Parathyroid adenoma (tissue), 2 donors: ENCODE measurements at regions not wholly inside any gene's neighbourhood (a gene's known extent, or its start where the extent isn't known, plus 50 kb on each side); places are given as distances from the start of the nearest gene placed in this dataset.

ENCODE experiments used
- H2AFZ ChIP-seq: fragments of 300-600 bp; sonication (generic); one replicate; pipeline ENCODE4 v1.7.0; 2017; ENCODE audit warnings: antibody characterized with exemption, mild to moderate bottlenecking
- H3K27ac ChIP-seq: fragments of 300-600 bp; sonication (generic); one replicate; pipeline ENCODE4 v1.7.0; 2017
- H3K27me3 ChIP-seq: fragments of 300-600 bp; sonication (generic); one replicate; pipeline ENCODE4 v1.7.0; 2017; ENCODE audit warnings: low read length; ENCODE audit not compliant: control insufficient read depth, insufficient read depth
- H3K36me3 ChIP-seq: fragments of 300-600 bp; sonication (generic); one replicate; pipeline ENCODE4 v1.7.0; 2017; ENCODE audit warnings: low read length; ENCODE audit not compliant: control insufficient read depth, insufficient read depth
- H3K4me1 ChIP-seq: fragments of 300-600 bp; sonication (generic); one replicate; pipeline ENCODE4 v1.7.0; 2017; ENCODE audit warnings: control low read depth
- H3K4me2 ChIP-seq: fragments of 300-600 bp; sonication (generic); one replicate; pipeline ENCODE4 v1.7.0; 2017; ENCODE audit warnings: low read length
- H3K4me3 ChIP-seq: fragments of 300-600 bp; sonication (generic); one replicate; pipeline ENCODE4 v1.7.0; 2017; ENCODE audit warnings: low read depth, low read length
- H3K79me2 ChIP-seq: fragments of 300-600 bp; sonication (generic); one replicate; pipeline ENCODE4 v1.7.0; 2017; ENCODE audit warnings: control low read depth
- H3K9ac ChIP-seq: fragments of 300-600 bp; sonication (generic); one replicate; pipeline ENCODE4 v1.7.0; 2017; ENCODE audit warnings: mild to moderate bottlenecking
- H3K9me3 ChIP-seq: fragments of 300-600 bp; sonication (generic); one replicate; pipeline ENCODE4 v1.7.0; 2017; ENCODE audit warnings: low read length; ENCODE audit not compliant: control insufficient read depth
- TF ChIP-seq, protein P1 (sequence below): fragments of 300-600 bp; sonication (generic); IDR thresholded peaks from one replicate; pipeline ENCODE4 v1.7.0; 2017; ENCODE audit warnings: antibody characterized with exemption, mild to moderate bottlenecking
- donor health status: primary hyperparathyroidism.

DNA sequence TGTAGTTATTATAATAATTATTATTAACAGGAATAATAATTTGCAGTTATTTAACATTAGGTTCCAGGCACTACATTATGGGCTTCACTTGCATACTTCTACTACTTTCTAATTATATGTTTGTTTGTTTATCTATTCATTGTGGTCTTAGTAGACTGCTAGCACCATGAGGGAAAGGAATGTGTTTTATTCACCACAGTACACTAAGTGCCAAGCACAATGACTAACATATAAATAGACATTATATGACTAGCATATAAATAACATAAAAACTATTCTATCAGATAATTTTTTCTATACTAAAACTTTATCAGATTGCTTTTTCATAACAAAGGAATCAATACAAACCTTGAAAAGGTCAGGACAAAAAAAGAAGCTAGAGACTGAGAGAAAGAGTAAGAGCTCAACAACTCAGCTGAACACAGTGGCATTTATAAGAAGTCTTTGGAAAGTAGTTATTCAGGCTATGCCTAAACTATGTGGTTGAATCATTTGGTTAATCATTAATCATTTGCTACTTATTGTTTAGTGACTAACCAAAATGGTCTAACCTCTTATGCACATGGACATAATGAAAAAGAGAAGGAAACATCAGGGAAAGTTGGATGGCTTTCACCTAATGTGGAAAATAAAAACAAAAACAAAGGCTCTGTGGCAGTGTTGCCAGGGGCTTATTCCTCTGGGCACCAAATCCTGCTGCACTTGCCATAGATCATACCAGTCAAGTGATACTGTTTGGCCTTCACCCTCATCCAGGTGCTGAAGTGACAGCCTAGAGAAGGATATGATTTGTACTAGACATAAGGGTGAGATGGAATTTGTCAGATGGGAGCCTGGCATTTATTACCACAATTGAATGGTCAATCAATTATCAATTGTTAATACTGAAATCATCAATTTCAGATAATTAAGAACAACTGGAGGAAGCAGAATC, 174.9 kb downstream of the ETAA1 start:
- no peaks in the 10 kb centered on the region for H3K79me2 ChIP-seq
- TF ChIP-seq, protein P1, sequence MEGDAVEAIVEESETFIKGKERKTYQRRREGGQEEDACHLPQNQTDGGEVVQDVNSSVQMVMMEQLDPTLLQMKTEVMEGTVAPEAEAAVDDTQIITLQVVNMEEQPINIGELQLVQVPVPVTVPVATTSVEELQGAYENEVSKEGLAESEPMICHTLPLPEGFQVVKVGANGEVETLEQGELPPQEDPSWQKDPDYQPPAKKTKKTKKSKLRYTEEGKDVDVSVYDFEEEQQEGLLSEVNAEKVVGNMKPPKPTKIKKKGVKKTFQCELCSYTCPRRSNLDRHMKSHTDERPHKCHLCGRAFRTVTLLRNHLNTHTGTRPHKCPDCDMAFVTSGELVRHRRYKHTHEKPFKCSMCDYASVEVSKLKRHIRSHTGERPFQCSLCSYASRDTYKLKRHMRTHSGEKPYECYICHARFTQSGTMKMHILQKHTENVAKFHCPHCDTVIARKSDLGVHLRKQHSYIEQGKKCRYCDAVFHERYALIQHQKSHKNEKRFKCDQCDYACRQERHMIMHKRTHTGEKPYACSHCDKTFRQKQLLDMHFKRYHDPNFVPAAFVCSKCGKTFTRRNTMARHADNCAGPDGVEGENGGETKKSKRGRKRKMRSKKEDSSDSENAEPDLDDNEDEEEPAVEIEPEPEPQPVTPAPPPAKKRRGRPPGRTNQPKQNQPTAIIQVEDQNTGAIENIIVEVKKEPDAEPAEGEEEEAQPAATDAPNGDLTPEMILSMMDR: no peak
- no peaks in the 10 kb centered on the region for H3K4me1 ChIP-seq
- H3K27me3 ChIP-seq: no peaks in the 10 kb centered on the region
- H3K9ac ChIP-seq: no peak overlapping the region
- no peak overlapping the region for H2AFZ ChIP-seq
- H3K27ac ChIP-seq: no peak overlapping the region
- H3K4me2 ChIP-seq: no peak overlapping the region
- no peaks in the 10 kb centered on the region for H3K9me3 ChIP-seq
- H3K36me3 ChIP-seq: no peaks in the 10 kb centered on the region
- no peak overlapping the region for H3K4me3 ChIP-seq

DNA sequence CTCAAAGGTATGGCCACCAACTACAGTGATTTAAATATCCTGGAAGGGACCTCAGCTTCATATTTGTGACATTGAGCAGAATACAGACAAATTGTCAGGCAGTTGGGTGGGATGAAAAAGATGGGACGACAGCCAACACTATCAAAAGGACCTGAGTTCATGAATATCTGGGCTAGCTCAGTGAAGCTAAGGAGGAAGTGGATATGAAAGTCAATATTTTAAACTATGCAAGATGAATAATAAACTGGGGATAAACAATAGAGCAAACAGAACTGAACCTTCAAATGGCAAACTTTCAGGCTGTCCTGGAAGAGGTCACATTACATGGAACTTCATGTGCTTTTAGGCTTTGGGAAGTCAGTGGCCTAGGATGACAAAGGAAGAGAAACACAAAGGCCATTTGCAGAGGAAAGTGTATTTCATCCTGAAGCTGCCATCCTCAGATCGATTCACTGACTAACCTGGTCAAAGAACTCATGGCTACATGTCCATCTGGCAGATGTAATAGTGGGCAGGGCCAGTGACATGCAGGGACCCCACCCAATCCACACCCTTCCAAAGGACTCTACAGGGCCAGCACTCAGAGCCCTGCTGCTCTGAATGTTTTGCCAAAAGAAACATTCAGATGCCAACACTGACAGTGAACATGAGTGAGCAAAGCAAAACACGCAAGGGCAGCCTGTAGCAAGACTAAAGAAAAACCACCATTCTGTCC, 175.7 kb downstream of the ETAA1 start:
- no peaks in the 10 kb centered on the region for H3K27me3 ChIP-seq
- H3K36me3 ChIP-seq: no peaks in the 10 kb centered on the region
- no peaks in the 10 kb centered on the region for H3K79me2 ChIP-seq
- no peak overlapping the region for H3K4me3 ChIP-seq
- no peak overlapping the region for H3K9ac ChIP-seq
- no peak overlapping the region for H3K4me2 ChIP-seq
- H2AFZ ChIP-seq: no peak overlapping the region
- no peaks in the 10 kb centered on the region for H3K4me1 ChIP-seq
- TF ChIP-seq, protein P1: no peak
- H3K27ac ChIP-seq: no peak overlapping the region
- H3K9me3 ChIP-seq: no peaks in the 10 kb centered on the region

DNA sequence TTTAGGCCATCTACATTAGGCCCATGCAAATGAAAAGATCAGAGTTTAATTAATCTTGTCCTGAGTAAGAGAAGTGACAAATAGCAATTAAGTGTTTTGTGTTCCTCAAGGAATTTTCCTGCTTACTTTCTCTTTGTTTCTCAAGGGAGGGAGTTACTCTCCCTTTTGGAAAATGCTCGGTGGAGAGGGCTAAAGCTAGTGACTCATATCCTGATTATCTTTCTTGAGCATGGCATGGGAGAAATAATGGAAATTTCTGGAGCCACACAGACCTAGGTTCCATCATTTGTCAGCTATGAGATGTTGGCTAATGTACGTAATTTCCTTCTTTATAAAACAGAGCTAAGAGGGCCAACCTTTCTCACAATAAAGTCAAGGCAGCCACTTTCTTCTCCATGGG, 177.1 kb downstream of the ETAA1 start:
- Histone ChIP-seq H3K36me3 (no peaks in the 10 kb centered on the region), H3K9ac (no peak overlapping the region), H3K4me2 (no peak overlapping the region), H3K4me1 (no peaks in the 10 kb centered on the region), H3K4me3 (no peak overlapping the region), H3K27me3 (no peaks in the 10 kb centered on the region), H3K27ac (no peak overlapping the region), H2AFZ (no peak overlapping the region), H3K79me2 (no peaks in the 10 kb centered on the region), H3K9me3 (no peaks in the 10 kb centered on the region)
- TF ChIP-seq, protein P1: no peak

DNA sequence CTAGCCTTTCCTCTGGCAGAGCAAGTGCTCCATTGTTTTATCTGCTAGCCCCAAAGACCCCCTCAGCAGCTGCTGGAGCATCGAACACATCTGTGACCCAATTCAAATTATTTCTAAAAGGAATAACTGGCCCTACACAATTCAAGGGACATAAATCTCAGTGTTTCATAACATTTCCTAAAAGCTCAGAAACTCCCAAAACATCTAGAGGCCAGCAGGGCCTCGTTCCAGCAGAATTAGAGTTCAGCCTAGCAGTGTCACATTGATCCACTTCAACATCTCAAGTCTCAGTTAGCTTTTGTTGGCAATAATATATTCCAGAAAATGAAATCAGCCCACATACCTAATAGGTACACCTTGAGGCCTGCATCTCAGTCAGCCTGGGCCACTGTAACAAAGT, 179.1 kb downstream of the ETAA1 start:
- H3K27me3 ChIP-seq: no peaks in the 10 kb centered on the region
- H2AFZ ChIP-seq: no peak overlapping the region
- no peaks in the 10 kb centered on the region for H3K9me3 ChIP-seq
- no peak overlapping the region for H3K4me3 ChIP-seq
- TF ChIP-seq, protein P1: no peak
- H3K27ac ChIP-seq: no peak overlapping the region
- no peak overlapping the region for H3K4me2 ChIP-seq
- no peaks in the 10 kb centered on the region for H3K36me3 ChIP-seq
- H3K4me1 ChIP-seq: no peaks in the 10 kb centered on the region
- H3K79me2 ChIP-seq: no peaks in the 10 kb centered on the region
- no peak overlapping the region for H3K9ac ChIP-seq
